Activated effector memory CD4-positive, alpha-beta T cell treated with anti-CD3 and anti-CD28 coated beads, Interleukin-2, amount 50 U/mL, for 16 hours (primary cell): ENCODE measurements at regions not wholly inside any gene's neighbourhood (a gene's known extent, or its start where the extent isn't known, plus 50 kb on each side); places are given as distances from the start of the nearest gene placed in this dataset.

Source experiments
- DNase-seq: peaks from one replicate; pipeline ENCODE4 v3.0.0-alpha.2; 2020

DNA sequence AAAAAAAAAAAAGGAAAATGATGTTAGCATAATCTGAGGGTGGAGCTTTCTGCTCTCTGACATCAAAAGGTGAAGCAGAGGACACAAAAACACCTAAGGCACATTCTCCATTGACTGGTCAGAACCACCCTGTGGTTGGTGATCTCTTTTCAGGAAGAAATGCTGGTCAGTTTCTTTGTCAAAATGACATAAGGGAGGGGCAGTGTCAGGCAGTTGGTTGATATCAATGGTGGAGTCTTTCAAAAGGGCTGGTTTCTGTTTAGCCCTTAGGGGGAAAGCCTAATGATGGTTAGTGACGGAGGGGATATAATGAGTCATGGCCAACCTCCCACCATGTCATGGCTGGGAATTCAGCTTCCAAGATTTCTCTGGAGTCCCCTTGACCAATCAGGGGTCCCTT is 185.9 kb upstream of the GBE1 start:
- DNase-seq: no peak

DNA sequence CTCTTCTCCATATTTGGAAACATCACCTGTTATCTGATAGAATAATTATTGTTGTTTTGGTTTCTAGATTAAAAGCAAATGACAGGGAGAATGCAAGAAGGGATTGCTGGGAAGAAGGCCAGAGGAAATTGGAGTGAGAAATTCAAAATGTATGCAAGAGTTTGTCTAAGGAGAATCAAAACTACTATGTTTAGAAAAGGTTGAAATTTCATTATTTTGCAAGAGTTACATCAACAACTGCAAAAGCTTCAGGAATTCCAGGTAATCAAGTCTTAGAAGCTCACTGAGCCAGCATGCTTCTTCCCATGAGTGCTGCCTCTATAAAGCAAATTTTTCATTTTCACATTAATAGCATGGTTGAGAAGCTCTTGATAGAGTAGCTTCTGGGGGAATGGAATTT is 177.2 kb upstream of the GBE1 start:
- no peak for DNase-seq

DNA sequence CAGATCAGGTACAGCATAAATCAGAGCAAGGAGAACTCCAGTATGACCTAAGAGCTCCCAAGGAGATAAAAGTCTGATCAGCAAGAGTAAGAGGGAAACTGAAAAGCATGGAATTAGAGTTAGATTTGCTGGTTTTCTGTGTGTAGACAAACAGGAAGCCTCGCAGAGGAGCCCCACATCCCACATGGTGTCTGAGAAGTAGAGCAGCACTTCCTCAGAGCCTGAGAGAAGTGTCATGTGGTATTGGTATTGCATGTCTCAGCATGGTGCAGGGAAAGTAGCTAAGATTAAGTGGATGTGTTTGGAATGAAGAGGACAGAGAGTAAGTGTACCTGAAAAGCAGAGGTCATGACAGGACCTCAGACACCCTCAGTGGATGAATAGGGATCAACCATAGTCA is 175.4 kb upstream of the GBE1 start:
- DNase-seq: no peak

DNA sequence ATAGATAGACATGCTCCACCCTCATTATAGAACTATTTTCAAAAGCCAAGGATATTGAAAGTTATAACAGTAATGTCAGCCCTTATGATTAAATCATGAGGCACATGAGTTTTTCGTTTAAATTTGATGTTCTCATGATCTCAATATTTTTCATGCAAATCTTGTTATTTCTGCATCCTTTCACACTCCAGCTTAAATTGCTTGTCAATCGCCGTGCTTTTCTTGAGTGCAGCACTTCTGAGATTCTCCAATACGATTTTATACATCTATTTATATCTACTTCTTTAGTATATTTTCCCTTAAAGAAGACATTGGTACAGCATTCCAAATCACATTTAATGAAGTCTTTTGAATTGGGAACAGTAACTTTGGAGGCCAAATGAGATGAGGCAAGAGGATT is 171.2 kb upstream of the GBE1 start:
- no peak for DNase-seq

DNA sequence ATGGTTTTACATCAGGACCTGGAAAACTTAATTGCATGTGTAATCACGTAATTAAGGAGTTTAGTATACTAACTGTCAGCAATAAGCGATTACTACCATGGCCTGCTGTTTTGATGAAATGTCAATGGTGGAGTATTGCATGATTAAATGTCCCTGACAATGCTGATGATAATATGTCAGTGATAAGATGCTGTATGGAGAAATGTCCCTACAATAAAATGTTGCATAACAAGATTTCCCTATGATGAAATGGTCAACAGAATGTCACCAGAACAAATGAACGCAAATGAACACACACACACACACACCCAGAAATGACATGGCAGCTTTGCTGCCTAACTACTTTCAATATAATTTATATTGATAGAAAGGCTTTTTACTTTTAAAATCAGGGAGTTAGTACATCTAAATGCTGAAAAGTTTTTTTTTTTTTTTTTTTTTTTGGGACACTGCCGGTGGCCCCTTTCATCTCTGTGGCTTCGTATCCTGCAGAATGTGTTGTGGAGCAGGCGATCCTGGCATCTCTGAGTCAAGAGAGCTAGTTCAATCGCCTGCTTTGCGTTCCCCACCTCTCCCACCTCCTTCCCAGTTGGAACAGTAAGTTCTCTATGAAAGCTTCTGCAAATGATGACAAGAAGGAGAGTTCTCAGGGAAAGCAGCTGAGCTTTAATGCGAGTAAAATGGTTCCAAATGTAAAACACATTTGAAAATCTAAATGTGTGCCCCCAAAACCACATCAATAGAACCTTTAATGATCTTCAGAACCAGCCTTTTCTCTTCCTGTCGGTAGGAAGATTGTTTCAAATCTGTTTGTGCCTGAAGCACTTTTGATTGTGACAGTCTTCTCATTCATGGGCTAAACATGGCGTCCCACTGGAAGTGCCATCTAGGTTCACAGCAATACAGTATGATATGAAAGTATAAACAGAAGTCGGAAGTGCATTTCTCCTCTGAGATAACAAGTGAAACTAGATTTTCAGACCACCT is 170.1 kb upstream of the GBE1 start:
- DNase-seq: no peak

DNA sequence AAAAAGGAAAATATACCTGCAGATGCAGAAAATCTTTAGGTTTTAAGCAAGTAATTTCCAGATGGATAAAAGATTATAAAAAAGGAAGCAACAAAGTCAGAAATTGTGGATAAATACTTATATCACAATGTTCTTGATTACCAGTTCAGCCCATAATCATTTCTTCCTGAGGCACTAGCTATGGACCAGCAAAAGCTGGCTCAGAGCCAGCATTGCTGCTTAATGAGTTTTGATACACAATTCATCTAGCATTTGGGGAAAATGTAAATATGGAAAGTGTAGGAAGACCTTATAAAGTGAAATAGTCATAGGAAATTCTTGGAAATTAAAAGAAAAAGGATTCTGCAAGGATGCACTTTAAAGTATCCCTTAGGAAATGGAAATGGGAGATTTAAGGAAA is 168.3 kb upstream of the GBE1 start:
- DNase-seq: no peak

DNA sequence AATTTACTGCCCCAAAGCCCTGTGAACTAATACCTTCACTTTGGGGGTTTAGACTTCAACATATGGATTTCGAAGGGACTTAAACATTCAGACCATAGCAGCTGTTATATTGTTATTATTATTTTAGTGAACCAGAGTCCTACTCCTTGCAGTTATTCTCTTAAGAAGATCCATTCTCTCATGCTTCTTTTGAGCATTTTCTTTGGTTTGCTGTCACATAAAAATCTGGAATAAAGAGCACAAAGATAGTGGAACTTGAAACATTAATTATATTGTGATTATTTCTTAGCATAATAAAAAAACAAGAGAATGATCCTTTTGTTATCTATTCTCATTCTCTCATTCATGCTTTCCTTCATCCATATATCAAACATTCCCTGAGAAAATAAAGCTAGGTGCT is 166.4 kb upstream of the GBE1 start:
- DNase-seq: no peak

DNA sequence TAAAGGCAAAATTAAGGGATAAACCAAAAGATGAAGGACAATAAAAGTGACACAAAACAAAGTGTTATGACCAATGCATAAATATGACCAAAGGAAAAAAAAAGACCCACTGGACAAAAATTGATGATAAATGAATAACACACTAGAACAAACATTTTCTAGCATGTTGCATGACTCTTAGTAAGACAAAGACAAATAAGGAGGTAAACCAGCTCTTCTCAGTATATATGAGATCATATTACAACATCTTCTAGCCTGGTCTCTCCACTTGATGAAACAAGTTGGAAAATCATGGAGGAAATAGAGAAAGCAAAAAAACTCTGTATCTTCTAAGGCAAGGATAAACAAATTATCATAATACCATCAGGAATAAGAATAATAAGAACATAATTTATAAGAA is 163.9 kb upstream of the GBE1 start:
- no peak for DNase-seq

DNA sequence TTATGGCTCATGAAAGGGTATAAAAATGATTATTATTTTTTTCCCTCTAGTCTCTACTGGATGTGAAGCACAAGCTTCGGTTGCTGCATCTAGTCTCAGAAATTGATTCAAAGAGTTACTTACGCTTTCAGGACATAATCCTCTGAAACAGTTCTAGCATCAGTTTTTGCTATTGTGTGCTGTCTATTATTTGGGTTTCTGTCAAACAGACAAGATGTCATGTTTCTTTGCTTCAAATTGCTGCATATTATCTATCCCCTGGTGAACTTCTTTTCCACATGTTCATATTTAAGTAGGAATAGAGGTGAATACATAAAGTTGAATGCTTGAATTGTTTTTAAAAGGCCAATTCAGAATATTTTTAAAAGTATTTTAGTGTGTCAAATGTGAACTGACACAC is 161.6 kb upstream of the GBE1 start:
- no peak for DNase-seq

DNA sequence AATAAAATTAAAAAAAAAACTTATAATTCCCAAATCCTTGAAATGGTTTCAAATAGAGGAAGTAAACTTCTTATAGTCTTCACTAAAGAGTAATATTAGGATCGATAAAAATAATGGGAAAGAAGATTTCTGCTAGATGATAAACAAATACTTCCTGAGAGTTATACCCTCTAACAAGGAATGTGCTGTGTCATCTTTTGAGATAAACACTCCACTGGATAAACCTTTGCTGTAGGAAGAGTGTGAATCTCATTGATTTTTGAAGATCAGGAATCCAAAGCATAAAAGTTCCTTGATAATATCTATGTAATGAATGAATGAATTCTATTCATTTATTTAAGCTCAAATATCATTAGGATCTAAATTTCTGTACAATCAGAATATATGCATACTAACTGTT is 161.0 kb upstream of the GBE1 start:
- no peak for DNase-seq

DNA sequence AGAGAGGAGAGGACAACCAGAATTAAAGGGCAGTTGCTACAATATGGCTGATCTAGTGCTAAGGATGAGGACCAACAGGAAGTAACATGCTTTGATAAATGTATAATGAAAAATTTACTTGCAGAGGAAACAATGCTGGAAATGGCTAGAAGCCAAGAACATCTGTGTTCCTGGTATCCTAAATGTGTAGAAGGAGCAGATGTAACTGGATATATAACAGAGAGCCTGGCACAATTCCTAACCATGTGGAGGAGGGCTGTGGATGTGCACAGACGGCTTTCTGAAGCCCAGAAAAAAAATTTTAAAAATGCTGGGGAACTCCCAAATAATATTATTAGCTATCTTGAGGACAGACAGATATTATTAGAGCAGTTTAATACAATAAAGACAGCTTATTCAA is 159.4 kb upstream of the GBE1 start:
- no peak for DNase-seq

DNA sequence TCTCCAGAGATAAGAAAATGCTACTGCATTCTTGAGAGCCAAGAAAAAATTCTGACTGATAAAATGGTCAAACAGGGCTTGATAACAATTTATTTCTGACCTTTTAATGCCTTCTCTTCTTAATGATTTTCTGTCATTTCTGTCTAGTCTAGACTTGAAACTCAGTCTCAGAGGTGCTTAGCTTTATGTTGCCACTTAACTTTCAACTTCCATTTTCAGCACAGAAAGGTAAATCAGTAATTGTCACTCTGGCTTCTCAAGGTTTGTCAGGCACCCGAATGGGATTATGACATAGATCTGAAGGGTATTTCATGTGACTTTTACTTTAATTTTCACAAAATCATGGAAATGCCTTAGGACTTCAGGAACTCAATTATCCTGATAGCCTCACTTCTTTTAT is 155.4 kb upstream of the GBE1 start:
- DNase-seq: no peak

DNA sequence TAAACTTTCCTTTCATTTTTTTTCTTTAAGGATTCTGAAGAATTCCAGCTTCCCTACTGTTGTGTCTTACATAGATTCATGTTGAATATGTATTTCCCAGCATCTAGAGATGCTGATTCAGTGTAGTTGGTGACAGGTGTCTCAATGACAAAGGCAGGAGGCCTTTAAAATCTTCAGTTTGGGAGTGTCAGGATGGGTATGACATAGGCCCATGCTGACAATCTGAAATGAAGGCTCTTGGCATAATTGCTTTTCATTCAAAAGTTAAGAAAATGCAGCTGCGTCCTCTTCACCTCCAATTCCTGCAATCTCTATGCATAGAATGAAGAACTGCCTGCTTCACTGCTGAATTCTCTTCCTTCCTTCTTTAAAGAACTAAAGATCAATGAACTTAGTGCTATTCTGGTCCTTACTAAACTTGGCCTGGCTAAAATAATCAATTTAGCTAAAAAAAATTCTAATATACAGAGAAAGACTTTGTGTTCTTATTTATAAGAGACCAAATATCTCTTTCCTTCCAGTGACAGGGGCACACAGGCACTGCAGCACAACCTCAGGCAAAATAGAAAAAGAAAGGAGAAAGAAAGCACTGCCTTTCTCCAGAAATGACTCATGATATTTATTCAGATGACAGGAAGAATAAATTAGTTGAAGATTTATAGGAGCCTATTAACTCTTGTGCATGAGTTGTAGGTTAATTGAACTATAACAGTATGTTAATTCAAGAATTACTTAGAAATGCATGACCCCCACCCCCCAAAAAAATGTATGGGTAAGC is 152.6 kb upstream of the GBE1 start:
- DNase-seq: no peak

DNA sequence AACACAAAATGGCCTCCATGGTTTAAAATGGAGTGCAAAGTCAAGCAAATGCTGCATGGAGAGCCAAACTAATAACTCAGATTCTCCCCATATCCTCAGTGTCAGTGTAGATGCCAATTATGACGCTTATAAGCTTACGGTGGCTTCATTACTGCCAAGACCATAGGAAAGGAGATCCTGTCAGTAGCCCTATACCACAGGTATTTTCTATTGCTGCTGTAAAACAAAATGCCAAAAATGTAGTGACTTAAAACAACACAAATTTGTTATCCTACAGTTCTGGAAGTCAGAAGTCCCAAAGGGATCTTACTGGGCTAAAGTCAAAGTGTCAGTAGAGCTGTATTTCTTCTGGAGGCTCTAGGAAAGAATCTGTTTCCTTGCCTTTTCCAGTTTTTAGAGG is 149.8 kb upstream of the GBE1 start:
- no peak for DNase-seq

DNA sequence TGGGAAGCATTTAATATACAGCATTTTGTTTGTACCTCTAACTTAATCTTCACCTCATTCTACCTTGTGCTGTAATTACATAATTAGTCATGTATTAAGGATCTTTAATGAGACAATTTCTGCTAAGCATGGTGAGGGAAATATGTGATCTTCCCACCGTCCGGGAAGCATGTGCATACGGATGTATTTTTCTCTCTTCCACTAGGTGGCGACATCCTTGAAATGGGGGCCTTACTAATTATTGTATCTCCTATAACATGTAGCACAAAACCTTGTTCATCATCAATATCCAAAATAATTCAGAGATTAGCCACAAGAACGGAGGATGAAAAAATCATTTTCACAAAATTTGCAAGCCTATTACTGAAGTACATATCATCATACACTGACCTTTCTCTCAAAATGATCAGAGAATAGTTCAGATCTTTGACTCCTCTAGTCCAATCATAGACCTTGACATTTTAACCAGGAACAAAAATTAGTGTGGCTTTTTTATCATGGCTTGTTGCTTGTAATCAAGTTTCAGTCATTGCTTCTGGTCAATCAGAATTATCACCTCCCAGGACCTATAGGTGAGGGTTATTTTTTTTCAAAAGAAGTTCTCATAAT is 148.9 kb upstream of the GBE1 start:
- DNase-seq: no peak

DNA sequence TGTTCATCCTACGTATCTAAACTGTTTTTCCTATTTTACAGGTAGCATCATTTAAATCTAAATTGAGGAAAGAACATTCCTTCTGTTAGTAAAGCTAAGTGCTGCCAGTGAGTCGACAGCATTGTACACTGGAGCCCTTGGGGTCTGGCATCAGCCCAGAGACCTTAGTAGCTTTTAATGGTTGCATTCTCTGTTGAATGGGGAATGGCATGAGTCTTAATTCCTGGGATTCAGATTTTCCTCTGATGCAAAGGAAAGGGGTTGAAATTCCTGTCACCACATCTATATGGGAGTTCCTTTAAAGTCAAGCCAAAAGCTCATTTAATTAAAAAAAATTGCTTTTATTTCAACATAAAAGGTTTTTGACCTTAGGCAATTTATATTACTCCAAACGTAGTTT is 148.4 kb upstream of the GBE1 start:
- DNase-seq: no peak

DNA sequence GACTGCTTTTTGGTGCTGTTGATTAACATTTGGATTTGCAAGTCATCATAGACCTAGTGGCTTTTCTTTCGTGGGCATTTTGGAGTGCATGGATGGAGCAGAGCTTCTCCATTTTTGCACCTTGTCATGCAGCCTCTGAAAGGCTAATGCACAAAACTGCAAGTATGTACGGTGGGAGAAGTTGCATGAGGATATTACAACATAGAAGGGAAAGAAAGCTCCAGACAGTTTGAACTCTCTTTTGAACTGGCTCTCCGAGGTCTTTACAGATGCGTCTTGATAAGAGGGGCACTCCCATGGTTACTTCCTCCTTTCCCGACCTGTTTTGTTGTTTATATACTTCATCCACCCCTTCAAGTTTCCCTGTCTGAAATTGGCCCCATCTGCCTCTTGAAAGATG is 147.1 kb upstream of the GBE1 start:
- no peak for DNase-seq

DNA sequence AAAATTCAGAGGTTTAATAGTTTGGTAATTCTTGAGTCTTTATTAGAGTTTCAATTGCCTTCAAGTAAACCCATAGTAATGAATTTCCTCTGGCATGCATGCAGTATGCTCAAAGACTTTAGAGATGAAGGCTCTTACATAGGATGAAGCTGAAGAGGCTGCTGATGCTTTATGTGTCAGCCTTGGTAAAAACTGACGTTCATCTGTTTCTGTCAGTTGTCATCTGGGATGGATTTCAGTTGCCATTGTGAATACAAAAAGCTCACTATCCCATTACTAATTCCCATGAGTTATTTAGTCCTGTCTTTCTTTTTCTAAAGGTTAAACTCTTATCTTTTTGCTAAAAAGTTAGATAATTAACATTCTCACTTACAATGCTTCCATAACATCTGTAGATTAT is 136.9 kb upstream of the GBE1 start:
- no peak for DNase-seq

DNA sequence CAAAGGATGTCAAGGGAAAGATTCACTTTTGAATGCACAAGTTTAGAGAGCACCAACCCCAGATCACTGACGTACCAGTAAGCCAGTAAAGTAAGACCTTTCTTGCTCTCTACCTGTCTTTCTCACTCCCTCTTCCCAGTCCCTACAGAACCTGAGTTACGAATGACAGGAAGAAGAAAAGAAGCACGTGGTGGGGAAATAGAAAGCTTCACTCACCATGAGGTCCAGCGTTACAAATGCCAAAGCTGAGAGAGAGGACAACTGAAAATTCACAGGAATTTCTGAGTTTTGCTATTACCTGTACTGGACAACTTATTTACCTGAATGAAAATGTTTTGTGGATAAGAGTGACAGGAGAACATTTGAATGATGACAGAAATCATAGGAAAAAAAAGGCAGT is 133.2 kb upstream of the GBE1 start:
- no peak for DNase-seq

DNA sequence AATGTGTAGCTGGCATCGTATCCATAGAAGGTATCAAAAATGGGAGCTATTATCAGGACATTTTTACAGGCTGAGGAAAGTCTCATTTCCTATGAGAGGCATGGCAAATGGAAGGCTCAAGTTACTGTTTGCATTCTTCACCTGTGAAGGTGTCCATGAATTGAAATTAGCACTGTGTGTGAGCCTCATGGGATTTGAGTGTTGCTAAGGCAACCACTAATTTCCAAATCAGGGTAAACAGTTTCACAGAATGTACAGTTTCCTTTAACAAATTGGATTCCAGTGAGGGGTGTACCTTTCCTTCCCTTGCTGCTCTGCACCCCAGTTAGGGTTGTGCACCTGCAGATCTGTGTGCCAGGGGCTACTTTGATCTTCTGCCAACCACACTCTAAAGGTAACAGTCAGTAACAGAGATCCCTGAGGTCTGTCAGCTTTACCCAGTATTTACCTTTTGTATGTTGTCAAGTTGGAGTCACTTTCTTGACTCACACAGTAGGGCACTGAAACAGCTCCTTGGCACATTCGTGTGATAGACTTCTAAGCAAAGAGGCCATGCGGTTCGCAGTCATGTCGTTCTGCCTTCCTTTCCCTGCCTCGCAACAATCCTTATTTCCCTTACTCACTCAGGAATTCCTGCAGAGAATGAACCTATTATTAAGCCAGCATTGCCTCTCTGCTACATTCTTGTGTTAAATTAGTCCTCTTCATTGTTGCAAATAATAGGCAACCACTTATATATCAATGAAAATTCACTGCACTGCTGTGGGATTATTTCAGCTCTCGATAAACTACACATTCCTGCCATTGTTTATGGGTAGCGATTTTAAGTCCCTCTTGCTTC is 129.8 kb upstream of the GBE1 start:
- DNase-seq: no peak

DNA sequence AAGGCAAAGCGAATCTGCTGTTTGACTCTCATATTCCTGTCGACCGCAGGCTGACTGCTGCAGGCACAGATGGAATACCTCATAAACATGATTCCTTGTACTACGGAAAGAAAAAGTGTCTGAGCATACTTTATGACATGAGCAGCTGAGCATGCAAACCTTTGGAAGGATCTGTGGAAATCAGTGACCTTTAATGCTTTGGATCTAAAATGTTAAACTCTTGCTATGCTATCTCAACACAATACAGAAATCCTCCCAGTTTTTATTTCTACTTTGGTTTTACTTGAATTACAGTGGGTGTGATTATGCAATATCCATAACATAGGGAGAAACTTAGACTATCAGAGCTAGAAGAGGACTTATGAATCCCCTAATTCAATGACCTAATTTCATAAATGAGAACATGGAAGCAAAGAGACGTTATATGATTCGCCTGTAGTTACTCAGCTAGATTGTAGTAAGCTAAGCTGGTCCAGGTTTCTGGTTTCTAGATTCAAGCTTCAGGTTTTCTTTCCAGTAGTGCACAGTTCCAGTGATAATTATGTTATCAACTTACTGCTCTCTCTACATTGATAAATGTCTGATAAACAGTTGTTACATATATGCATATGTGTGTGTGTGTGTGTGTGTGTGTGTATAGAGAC is 127.6 kb upstream of the GBE1 start:
- DNase-seq: no peak

DNA sequence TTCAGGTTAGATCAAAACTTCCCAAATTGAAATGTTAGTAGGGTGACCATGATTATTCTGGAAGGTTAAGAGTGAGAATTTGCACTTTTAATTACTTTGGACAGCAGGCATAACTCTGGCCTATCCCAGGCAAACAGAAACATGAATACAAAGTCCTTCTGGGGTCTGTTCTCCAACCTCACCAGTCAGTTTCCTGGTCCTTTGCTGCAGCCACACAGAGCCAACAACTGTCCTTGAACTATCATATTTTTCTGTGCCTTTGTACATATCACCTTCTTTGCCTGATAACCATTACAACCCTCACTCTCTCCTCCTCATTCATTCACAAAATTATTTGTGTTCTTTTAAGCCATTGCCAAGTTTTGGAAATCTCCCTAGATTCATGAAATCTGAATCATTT is 126.0 kb upstream of the GBE1 start:
- DNase-seq: no peak
